GM12873 (cell line): ENCODE measurements at regions not wholly inside any gene's neighbourhood (a gene's known extent, or its start where the extent isn't known, plus 50 kb on each side); places are given as distances from the start of the nearest gene placed in this dataset.

Experiments used
- CTCF ChIP-seq: IDR thresholded peaks from 2 replicates; pipeline ENCODE4 v1.5.1; 2012; ENCODE audit warnings: low read depth, mild to moderate bottlenecking, moderate library complexity, low read length, control low read depth; ENCODE audit not compliant: insufficient read depth; ENCODE audit errors: missing control alignments

GRCh38 chr2:211103989-211104388 lies 547.6 kb downstream of the CPS1 start:
- no peak for TF ChIP-seq CTCF

- TF ChIP-seq CTCF: no peak
These were observed 557.2 kb downstream of the CPS1 start for GRCh38 chr2:211113334-211114175.

GRCh38 chr2:211114826-211115455 lies 558.5 kb downstream of the CPS1 start:
- TF ChIP-seq CTCF: no peak

GRCh38 chr2:211117026-211117425 lies 560.6 kb downstream of the CPS1 start:
- no peak for TF ChIP-seq CTCF

- no peak for TF ChIP-seq CTCF
These were observed 569.9 kb downstream of the CPS1 start for GRCh38 chr2:211126256-211126655.

- no peak for TF ChIP-seq CTCF
These were observed 571.1 kb downstream of the CPS1 start for GRCh38 chr2:211127501-211127900.

- no peak for TF ChIP-seq CTCF
These were observed 571.9 kb downstream of the CPS1 start for GRCh38 chr2:211128287-211128686.
